Endothelial cell of umbilical vein (primary cell): ENCODE measurements at regions not wholly inside any gene's neighbourhood (a gene's known extent, or its start where the extent isn't known, plus 50 kb on each side); places are given as distances from the start of the nearest gene placed in this dataset.

Source experiments
- BruUV-seq: library from RNA; stranded (reverse); fragments of 400-500 nt; replicated peaks from 2 replicates; lab custom pipeline; 2021; lab: Mats Ljungman, UMichigan
- CTCF ChIA-PET: fragments of 300-600, 350-600 bp; sonication (Branson Sonifier 250); formaldehyde crosslinking; loops from one replicate; lab custom pipeline; 2021; ENCODE audit warnings: antibody characterized with exemption, inconsistent platforms; lab: Charles Lee
- POLR2A ChIA-PET: fragments of 300-600, 350-600 bp; sonication (Branson Sonifier 250); formaldehyde crosslinking; loops from one replicate; lab custom pipeline; 2021; ENCODE audit warnings: antibody characterized with exemption, inconsistent platforms; lab: Charles Lee
- DNase-seq: peaks from one replicate; pipeline ENCODE4 v3.0.0-alpha.2; 2011; ENCODE audit warnings: low read depth, low spot score
- FAIRE-seq: peaks from 2 replicates; lab custom pipeline; 2011; peaks lifted over from hg19 to GRCh38; lab: Jason Lieb, UNC
- H2AFZ ChIP-seq: 2 replicates; pipeline ENCODE4 v1.6.0; 2012; ENCODE audit warnings: low read depth, low read length, control low read depth, inconsistent platforms
- H3K27ac ChIP-seq: 2 replicates; pipeline ENCODE4 v1.5.1; 2011; ENCODE audit warnings: low read depth, mild to moderate bottlenecking, control low read depth, low read length, moderate library complexity; ENCODE audit not compliant: insufficient read depth
- H3K27me3 ChIP-seq, 2 experiments: 2 replicates each; pipeline versions ENCODE4 v1.6.0 to v1.6.1; 2011; ENCODE audit warnings: low read length in 2 of 2, mixed read lengths in 1 of 2; ENCODE audit not compliant: control insufficient read depth in 2 of 2, insufficient read depth in 2 of 2
- H3K36me3 ChIP-seq, 2 experiments: 2 replicates in 1 of 2; 3 replicates in 1 of 2; pipeline ENCODE4 v1.5.1; 2011; ENCODE audit warnings: low read length in 2 of 2, mild to moderate bottlenecking in 1 of 2, moderate library complexity in 1 of 2; ENCODE audit not compliant: control insufficient read depth in 2 of 2, insufficient read depth in 2 of 2; ENCODE audit errors: extremely low read depth in 1 of 2
- H3K4me1 ChIP-seq: 3 replicates; pipeline ENCODE4 v1.5.1; 2011; ENCODE audit warnings: mild to moderate bottlenecking, low read length; ENCODE audit not compliant: control insufficient read depth, insufficient read depth; ENCODE audit errors: extremely low read depth
- H3K4me2 ChIP-seq: 2 replicates; pipeline ENCODE4 v1.6.1; 2011; ENCODE audit warnings: low read length, control low read depth, mixed read lengths; ENCODE audit not compliant: insufficient read depth
- H3K4me3 ChIP-seq, 3 experiments: fragments of 200-600 bp in 1 of 3; sonication (generic), shearing (Covaris generic) in 1 of 3; replicated peaks in 1 of 3; 2 replicates each; pipeline ENCODE4 v1.5.1; 2011 to 2016; ENCODE audit warnings: control low read depth in 3 of 3, low read length in 3 of 3, mild to moderate bottlenecking in 2 of 3, inconsistent platforms in 1 of 3, low read depth in 1 of 3, moderate library complexity in 1 of 3; ENCODE audit not compliant: insufficient read depth in 1 of 3
- H3K79me2 ChIP-seq: 2 replicates; pipeline ENCODE4 v1.6.0; 2012; ENCODE audit warnings: low read length, inconsistent platforms; ENCODE audit not compliant: control insufficient read depth, insufficient read depth
- H3K9ac ChIP-seq: replicated peaks from 2 replicates; pipeline ENCODE3; 2011; ENCODE audit warnings: low read length, control low read depth; ENCODE audit not compliant: insufficient read depth; ENCODE audit errors: extremely low read depth
- H3K9me1 ChIP-seq: replicated peaks from 3 replicates; pipeline ENCODE4 v1.6.0; 2011; ENCODE audit warnings: mild to moderate bottlenecking, low read length; ENCODE audit not compliant: control insufficient read depth, insufficient read depth; ENCODE audit errors: extremely low read depth
- H3K9me3 ChIP-seq: replicated peaks from 2 replicates; pipeline ENCODE4 v1.5.1; 2012; ENCODE audit warnings: low read length, inconsistent platforms; ENCODE audit not compliant: control insufficient read depth, insufficient read depth
- H4K20me1 ChIP-seq: replicated peaks from 2 replicates; pipeline ENCODE3; 2011; ENCODE audit warnings: mild to moderate bottlenecking, low read length; ENCODE audit not compliant: control insufficient read depth, insufficient read depth; ENCODE audit errors: extremely low read depth
- CTCF ChIP-seq, 2 donors: IDR thresholded peaks; 1 replicate in 1 of 2; 2 replicates in 1 of 2; pipeline ENCODE4 v1.5.1; 2011; ENCODE audit warnings: low read length in 2 of 2, mild to moderate bottlenecking in 2 of 2, moderate library complexity in 2 of 2, control low read depth in 1 of 2, inconsistent platforms in 1 of 2, low read depth in 1 of 2; ENCODE audit not compliant: insufficient read depth in 1 of 2; ENCODE audit errors: extremely low read depth in 1 of 2
- EZH2 ChIP-seq: IDR thresholded peaks from 2 replicates; pipeline ENCODE4 v1.6.1; 2012; ENCODE audit warnings: borderline replicate concordance, low read depth, mild to moderate bottlenecking, moderate library complexity, low read length, inconsistent platforms; ENCODE audit not compliant: severe bottlenecking
- FOS ChIP-seq: IDR thresholded peaks from 2 replicates; pipeline ENCODE4 v1.6.1; 2011; ENCODE audit warnings: mild to moderate bottlenecking, low read length, moderate library complexity, borderline replicate concordance; ENCODE audit not compliant: insufficient read depth
- GATA2 ChIP-seq: IDR thresholded peaks from 2 replicates; pipeline ENCODE4 v1.7.0; 2011; ENCODE audit warnings: low read depth, mild to moderate bottlenecking, moderate library complexity, mixed read lengths, low read length; ENCODE audit not compliant: insufficient read length, insufficient read depth
- JUN ChIP-seq: IDR thresholded peaks from 2 replicates; pipeline ENCODE4 v1.6.1; 2011; ENCODE audit warnings: borderline replicate concordance, low read depth; ENCODE audit not compliant: insufficient read length, insufficient read depth
- MAX ChIP-seq: IDR thresholded peaks from 2 replicates; pipeline ENCODE4 v1.6.1; 2011; ENCODE audit not compliant: insufficient read depth, insufficient read length
- MYC ChIP-seq: IDR thresholded peaks from one replicate; pipeline ENCODE4 v1.6.1; 2011; ENCODE audit warnings: mild to moderate bottlenecking, low read depth, low read length
- POLR2A ChIP-seq: IDR thresholded peaks from 2 replicates; pipeline ENCODE4 v1.6.1; 2012; ENCODE audit warnings: low read depth, mild to moderate bottlenecking, control low read depth, low read length
- POLR2AphosphoS5 ChIP-seq: IDR thresholded peaks from 2 replicates; pipeline ENCODE4 v1.6.1; 2012; ENCODE audit warnings: low read depth, mild to moderate bottlenecking, control low read depth, low read length, moderate library complexity; ENCODE audit not compliant: insufficient read depth
- dilution Hi-C: fragments of 300-500 bp; cut with MboI; formaldehyde crosslinking; loops from one replicate; pipeline ENCODE4 v1.15.0; 2019; ENCODE audit warnings: low sequenced_read_pairs; ENCODE audit not compliant: extremely low pct_ligation_motif_present
- intact Hi-C: fragments of 100-400 bp; cut with micrococcal nuclease; formaldehyde crosslinking; loops from one replicate; pipeline ENCODE4 v1.10.0; 2022

GRCh38 chr2:211281430-211282073 is 725.2 kb downstream of the CPS1 start:
- ChIA-PET POLR2A (no interaction called here), CTCF (no interaction called here)
- no peak for TF ChIP-seq MAX
- TF ChIP-seq CTCF (IDR thresholded peaks at IDR 0.05; ENCODE audit: extremely low read depth in 1 of 2, insufficient read depth in 1 of 2, low read depth in 1 of 2, low read length in 2 of 2), result no peak
- no peak for TF ChIP-seq GATA2
- Histone ChIP-seq H3K27me3 (no peaks in the 10 kb centered on the region), H3K9me1 (no peaks in the 10 kb centered on the region), H4K20me1 (no peaks in the 10 kb centered on the region), H3K4me2 (no peak overlapping the region), H3K4me3 (no peak overlapping the region), H3K36me3 (no peaks in the 10 kb centered on the region), H3K9ac (no peak overlapping the region), H3K27ac (no peak overlapping the region), H3K4me1 (no peaks in the 10 kb centered on the region), H3K9me3 (no peaks in the 10 kb centered on the region), H3K79me2 (no peaks in the 10 kb centered on the region), H2AFZ (no peak overlapping the region)
- dilution Hi-C loops, result no loop called here
- intact Hi-C loops, result no loop called here
- no TSS peak for BruUV-seq
- FAIRE-seq, result no peak
- no peak for DNase-seq

- Histone ChIP-seq H3K27me3 (no peaks in the 10 kb centered on the region), H3K9ac (no peak overlapping the region), H2AFZ (no peak overlapping the region), H3K9me1 (no peaks in the 10 kb centered on the region), H3K9me3 (peaks cover 3% of the 10 kb centered on the region), H3K36me3 (no peaks in the 10 kb centered on the region), H3K27ac (no peak overlapping the region), H3K4me3 (no peak overlapping the region), H4K20me1 (no peaks in the 10 kb centered on the region), H3K79me2 (no peaks in the 10 kb centered on the region), H3K4me1 (no peaks in the 10 kb centered on the region), H3K4me2 (no peak overlapping the region)
- TF ChIP-seq FOS, result no peak
- TF ChIP-seq GATA2, result no peak
- TF ChIP-seq JUN, result no peak
- TF ChIP-seq MYC, result no peak
- TF ChIP-seq POLR2AphosphoS5, result no peak
- no peak for TF ChIP-seq CTCF (IDR thresholded peaks at IDR 0.05; ENCODE audit: extremely low read depth in 1 of 2, insufficient read depth in 1 of 2, low read depth in 1 of 2, low read length in 2 of 2)
- no peak for TF ChIP-seq POLR2A
- TF ChIP-seq MAX, result no peak
- TF ChIP-seq EZH2, result no peak
- DNase-seq, result no peak
- ChIA-PET POLR2A (no interaction called here), CTCF (no interaction called here)
- no TSS peak for BruUV-seq
- FAIRE-seq, result no peak
- dilution Hi-C loops (no loop called here), intact Hi-C loops (no loop called here)
These were observed 746.3 kb downstream of the CPS1 start for GRCh38 chr2:211302676-211303075.
